AG08396 (cell line): ENCODE measurements at regions not wholly inside any gene's neighbourhood (a gene's known extent, or its start where the extent isn't known, plus 50 kb on each side); places are given as distances from the start of the nearest gene placed in this dataset.
A peak's percentile ranks its signal among the peaks of the same experiment; 100 is the strongest.

ENCODE experiments used
- DNase-seq: peaks from one replicate; pipeline ENCODE4 v3.0.0; 2012; ENCODE audit warnings: low spot score, mixed read lengths

DNA sequence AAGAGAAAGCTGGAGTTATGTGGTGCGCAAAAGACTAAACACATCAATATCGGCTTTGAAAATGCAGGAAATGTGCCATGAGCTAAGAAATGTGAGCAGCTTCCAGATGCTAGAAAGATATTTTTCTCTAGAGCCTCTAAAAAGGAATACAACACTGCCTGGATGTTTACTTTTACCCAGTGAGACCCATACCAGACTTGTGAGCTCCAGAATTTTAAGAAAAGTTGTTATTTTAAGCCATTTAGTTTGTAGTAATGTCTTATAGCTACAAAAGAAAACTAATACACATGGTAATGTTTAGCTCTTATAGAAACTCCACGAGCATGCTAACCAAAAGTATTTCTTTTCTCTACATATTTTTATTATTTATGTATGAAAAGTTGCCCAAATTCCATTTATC lies 1389.4 kb downstream of the C4orf33 start:
- DNase-seq: no peak

DNA sequence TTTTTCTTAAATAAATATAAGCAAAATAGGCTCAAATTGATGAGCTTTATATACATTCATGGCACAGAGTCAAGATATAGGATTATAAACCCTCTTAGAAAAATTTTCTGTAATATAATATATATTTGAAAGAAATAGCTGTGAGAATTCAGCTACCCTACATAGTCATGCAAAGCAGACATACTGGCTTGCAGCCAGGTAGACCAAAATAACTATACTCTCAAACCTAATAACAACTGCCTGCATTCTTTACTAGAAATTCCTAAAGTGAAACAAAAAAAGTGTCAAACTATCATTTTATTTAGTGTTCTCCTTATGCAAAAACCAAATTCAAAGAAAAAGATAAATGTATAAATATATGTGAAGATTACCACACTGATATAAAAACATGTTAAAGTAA lies 1390.2 kb downstream of the C4orf33 start:
- no peak for DNase-seq

DNA sequence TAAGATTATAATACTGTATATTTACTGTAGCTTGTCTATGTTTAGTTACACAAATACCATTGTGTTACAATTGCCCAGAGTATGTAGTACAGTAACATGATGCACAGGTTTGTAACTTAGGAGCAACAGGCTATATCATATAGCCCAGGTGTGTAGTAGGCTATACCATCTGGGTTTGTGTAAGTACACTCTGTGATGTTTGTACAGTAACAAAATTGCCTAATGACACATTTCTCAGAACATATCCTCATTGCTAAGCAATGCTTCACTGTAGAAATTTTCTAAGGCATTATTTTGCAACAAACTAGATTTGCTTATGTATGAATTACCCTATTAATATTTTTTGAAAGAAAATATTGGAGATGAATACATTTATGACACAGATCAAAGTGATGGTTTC lies 1390.9 kb downstream of the C4orf33 start:
- DNase-seq: no peak

DNA sequence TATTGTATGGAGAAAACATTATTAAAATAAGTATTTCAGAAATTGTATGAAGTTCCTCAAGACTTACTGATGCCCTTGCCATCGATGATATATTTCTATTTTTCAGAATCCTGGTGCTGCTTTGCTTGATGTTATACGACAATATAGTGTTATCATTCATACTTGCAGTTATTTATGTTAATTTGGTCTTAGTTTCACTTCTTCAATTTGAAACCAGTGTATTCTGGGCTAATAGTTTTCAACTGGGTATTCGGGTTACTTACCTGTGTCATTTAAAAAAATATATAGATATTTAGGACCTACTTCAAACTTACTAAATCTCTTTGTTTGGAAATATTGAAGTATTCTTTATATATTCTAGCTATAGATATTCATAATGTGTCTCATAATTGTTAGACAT lies 1414.7 kb downstream of the C4orf33 start:
- no peak for DNase-seq

- DNase-seq: no peak
Observed at GRCh38 chr4:130511776-130512175, 1415.8 kb downstream of the C4orf33 start.

DNA sequence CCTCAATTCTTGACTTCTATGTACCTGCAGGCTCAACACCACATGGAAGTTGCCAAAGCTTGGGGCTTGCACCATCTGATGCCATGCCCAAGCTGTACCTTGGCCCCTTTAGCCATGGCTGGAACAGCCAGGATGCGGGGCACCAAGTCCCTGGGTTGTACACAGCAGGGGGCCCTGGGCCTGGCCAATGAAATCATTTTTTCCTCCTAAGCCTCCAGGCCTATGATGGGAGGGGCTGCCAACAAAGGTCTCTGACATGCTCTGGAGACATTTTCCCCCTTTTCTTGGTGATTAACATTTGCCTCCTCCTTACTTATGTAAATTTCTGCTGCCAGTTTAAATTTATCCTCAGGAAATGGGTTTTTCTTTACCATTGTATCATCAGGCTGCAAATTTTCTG lies 1428.1 kb downstream of the C4orf33 start:
- DNase-seq: no peak

GRCh38 chr4:130530505-130530904 lies 1434.6 kb downstream of the C4orf33 start:
- no peak for DNase-seq

DNA sequence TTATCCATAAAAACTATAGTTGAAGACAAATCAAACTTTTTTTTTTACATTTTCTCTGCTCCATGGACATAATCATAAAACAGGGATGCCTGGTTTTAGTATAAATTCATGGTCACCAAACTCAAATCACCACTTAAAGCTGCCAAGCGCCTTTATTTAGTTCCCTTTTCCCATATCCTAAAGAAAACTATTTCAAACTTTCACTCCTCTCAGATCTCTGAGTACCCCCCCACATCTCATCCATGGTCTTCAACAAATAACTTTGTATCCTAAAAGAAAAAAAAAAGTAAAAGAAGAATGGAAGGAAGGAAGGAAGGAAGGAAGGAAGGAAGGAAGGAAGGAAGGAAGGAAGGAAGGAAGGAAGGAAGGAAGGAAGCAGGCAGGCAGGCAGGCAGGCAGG lies 1438.7 kb downstream of the C4orf33 start:
- no peak for DNase-seq

GRCh38 chr4:130542953-130543352 lies 1447.0 kb downstream of the C4orf33 start:
- DNase-seq: no peak

DNA sequence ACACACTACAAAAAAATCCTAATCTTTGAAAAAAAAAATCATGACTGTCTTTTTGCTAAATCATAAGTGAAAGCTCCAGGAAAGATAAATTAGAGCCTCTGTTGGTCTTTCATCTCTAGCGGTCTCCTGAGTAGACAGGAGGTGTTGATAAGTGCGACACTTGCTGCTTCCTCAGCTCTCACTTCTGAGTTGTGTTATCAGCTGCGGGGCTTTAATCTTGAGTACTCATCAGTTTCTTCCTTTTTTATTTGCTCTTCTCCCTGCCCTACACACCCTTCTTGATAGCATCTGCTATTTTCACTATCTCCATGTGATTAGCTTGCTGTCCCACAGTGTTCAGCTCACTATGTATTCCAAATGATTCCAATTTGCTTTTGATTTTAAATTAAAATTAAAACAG lies 1449.2 kb downstream of the C4orf33 start:
- no peak for DNase-seq

GRCh38 chr4:130545596-130545995 lies 1449.6 kb downstream of the C4orf33 start:
- DNase-seq: no peak

DNA sequence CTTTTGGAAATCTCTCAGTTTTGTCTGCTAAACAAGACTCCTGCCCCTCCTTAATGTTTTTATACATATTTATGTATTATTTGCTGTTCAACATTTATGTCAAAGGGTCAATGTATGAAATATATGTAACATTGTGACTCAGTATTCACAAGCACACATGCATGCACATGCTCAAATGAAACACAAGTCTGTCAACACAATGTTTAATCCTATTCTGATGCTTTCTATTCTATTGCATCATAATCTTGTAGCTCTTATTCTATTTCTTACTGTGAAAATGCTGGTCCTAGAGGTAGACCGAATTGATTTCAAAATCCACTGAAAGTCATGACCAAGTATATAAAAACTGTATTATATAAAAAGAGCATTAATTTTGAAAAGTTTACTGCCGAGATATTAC lies 1463.3 kb downstream of the C4orf33 start:
- no peak for DNase-seq

DNA sequence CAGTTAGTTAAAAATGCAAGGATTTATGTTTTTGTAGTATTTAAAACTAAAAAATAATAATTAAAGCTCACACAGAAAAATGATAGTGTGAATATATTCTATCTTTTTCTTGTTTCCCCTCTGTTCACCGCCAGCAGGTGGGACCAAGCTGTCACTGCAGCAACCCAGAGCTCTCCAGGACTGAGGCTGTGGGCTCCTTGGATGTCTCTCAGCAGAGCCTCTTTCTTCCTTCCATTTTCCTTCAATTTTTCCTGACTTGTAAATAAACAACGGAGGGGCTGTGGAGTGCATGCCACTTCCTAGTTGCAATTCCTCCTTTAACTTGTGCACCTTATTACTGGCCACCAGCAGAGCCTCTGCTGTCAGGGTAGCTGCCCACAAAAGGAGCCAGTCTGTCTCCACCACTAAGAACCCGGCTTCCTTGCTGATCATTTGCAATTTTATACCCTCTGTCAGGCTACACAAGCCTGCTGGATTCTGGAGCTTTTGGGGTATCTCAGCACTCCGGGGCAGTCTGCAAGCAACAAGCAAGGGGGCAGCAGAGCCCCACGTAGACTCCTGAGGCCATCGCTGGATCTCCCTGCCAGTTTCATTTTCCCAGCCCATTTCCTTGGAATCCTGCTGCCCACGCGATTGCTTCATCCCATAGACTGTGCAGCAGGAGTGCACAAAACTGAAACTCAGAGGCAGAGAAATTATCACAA lies 1467.4 kb downstream of the C4orf33 start:
- peak; percentile 26 for DNase-seq

DNA sequence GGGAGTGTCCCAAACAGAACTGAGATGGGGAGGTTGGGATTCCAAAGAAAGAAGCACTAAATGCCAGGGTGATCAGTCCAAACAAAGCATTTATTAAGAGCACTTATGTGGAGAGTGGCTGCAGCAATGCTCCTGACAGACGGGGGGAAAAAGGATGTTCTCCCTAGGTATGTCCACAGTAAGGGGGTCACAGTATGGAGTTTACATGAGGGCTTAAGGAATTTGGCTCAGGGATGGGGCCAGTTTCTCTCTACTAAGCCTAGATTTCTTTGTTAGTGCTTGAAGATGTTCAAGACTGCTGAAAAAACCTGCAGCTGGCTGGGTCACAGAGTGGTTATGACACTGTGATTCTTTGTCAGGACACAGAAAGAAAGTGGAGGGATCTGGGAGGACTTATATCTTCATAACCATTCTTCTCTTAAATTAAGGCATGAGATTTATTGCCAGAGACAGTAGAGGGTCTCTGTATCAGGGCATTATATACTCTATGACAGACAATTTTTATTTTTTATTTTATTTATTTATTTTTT lies 1468.0 kb downstream of the C4orf33 start:
- no peak for DNase-seq

DNA sequence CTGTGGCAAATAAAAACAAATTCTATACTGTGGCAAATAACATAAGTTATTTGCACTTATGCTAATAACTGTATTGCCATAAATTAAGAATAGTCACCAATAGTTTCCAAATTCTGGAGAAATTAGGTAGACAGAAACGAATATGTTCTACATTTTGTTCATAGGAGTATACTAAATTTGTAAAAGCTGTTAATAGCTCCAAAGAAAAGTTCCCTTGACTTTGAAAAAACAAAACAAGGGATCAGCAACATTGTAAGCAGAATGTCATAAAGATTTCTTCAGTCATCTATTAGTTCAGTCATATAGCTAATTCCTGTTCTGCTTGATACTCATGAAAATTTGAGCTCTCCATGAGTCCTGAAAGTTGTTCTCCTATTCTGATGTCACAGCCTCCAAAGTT lies 1472.8 kb downstream of the C4orf33 start:
- DNase-seq: no peak

DNA sequence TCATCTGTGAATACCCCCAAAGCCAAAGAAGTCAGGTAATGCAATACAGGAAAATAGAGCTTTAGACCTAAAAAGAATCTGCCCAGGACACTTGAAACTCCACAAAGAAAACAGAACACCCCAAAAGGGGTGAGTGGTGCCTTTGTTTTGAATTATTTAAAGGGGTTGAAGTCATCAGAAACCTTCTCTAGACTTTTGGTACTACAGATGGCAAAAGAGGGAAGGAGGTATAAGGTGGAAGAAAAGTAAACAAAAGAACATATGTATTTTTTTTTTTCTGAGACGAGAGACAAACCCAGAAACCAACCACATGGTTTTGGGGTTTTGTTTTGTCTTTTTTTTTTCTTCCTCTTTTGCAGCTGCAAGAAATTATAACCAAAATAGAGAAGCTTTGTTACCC lies 1477.8 kb downstream of the C4orf33 start:
- DNase-seq: no peak

DNA sequence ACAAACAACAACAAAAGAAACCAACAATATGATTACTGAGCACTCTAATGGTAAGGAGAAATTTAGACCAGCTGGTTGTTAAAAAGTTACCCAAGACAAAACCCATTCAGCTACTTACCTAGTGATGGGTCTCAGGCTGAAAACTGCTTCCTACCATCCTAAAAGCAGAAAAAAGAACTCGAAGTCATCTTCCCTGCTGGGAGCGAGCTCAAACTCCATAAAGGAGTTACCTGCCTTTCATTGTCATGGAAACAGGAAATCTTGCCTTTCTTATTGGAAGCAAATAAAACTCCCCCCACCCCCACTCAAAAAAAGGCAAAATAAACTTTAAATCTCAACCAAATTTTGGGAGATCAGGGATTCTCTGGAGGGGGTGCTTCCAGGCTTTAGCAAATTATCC lies 1478.3 kb downstream of the C4orf33 start:
- no peak for DNase-seq

GRCh38 chr4:130576218-130576617 lies 1480.3 kb downstream of the C4orf33 start:
- no peak for DNase-seq

GRCh38 chr4:130591091-130591490 lies 1495.1 kb downstream of the C4orf33 start:
- no peak for DNase-seq

DNA sequence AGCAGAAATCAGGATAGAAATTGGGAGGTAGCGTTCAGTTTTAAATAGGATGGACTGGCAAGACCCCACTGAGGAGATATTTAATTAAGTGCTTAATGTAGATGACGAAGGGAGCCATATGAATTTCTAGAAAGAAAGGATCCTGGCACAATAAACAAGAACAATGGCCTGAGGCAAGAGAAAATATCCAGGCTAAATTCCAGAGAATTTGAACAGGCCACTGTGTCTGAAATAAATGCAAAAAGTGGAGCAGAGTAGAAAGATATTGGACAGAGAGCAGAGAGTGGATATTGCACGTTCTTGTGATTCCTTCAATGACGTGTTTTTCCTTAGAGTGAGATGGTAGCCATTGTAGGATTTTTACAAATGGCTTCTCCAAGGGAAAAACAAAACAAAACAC lies 1504.8 kb downstream of the C4orf33 start:
- DNase-seq: no peak

DNA sequence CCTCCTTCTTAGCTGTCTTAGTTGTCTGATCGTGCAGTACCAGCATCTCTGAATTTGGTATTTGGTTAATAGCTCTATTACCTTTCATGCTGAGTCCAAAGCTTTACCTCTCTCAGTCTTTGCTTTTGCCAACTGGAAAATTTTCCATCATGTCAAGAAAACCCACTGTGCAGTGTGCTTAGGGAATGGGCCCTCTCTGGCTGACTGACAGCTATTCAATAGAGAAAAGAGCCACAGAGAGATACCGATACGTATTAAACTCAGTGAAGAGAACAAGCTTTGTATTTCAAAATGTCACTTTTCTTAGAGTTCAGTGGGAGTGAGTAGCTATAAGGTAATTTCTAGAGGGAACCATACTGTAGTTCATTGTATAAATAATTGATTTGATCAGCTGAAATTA lies 1507.1 kb downstream of the C4orf33 start:
- DNase-seq: no peak

DNA sequence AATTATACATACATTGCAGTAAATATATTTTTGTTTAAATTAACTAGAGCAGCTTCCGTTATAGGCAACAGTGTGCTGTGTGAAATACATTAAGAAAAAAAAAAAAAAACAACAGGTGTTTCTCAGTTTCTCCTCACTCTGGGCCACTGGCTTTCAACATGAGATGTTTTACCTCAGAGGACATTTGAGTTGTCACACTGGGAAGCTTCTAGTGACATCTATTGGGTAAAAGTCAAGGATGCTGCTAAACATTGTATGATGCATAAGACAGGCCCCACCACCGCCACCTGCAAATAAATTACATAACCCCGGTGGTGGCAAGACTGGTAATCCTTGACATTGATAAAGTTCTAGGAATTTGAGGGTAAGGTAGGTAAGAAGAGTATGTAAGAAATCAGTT lies 1512.2 kb downstream of the C4orf33 start:
- no peak for DNase-seq

DNA sequence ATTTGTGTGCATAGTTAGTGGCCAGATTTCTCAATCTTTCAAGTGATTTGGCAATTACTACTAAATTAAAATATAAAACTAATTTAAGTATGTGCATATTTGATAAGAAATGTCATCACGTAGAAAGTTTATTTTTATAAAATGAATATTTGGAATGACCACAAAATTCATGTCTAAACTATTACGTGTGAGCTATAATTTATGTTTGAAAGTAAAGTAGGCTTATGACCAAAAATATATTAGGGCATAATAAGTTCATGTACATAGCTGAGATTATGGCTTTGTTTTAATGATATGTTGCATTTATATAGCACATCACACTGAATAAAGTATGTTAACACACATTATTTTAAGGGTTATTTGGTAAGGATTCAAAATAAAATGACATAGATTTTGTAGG lies 1532.6 kb downstream of the C4orf33 start:
- no peak for DNase-seq
